GM18511 (cell line): ENCODE measurements at regions not wholly inside any gene's neighbourhood (a gene's known extent, or its start where the extent isn't known, plus 50 kb on each side); places are given as distances from the start of the nearest gene placed in this dataset.
"Not testable (repeated sequence)": the region's sequence is repeated elsewhere in the genome, so short reads cannot be mapped to it uniquely, and the experiment has no call there.

ENCODE experiments used
- ATAC-seq: cut with Tn5 transposase; IDR thresholded peaks from one replicate; pipeline ENCODE4 v1.9.1; 2021; ENCODE audit warnings: mild to moderate bottlenecking, moderate library complexity; ENCODE audit not compliant: unreplicated experiment

DNA sequence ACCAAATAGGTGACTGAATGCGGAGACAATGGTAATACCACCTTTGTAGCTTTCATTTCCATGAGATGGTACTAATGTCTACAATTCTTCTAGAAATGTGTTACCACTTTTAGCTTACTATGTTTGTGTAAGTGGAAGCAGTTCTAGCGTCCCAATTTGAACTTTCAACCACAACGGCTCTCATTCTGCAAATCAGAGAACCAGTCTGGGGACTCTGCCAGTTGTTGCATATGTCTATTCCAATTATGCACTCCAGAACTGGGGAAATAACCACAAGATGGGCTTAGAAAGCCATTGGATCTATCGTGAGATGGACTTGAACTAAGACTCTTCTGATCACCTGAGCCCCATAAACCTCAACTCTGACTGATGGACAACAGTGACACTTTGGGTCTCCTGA, 862.3 kb downstream of the SLITRK1 start:
- no peak for ATAC-seq

DNA sequence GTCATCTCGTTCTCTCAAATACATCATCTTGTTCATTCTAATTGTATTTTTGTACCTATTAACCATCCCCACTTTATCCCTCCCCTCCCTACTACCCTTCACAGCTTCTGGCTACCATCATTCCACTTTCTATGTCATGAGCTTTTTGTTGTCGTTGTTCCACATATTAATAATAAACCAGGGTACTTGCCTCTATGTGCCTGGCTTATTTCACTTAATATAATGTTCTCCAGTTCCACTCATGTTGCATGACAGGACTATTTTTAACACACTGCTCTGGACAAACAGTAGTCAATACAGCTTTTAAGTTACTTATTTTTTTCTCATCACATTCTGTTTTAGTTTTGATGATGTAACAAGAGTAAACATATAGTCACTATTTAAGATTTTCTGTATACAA, 872.3 kb downstream of the SLITRK1 start:
- no peak for ATAC-seq

DNA sequence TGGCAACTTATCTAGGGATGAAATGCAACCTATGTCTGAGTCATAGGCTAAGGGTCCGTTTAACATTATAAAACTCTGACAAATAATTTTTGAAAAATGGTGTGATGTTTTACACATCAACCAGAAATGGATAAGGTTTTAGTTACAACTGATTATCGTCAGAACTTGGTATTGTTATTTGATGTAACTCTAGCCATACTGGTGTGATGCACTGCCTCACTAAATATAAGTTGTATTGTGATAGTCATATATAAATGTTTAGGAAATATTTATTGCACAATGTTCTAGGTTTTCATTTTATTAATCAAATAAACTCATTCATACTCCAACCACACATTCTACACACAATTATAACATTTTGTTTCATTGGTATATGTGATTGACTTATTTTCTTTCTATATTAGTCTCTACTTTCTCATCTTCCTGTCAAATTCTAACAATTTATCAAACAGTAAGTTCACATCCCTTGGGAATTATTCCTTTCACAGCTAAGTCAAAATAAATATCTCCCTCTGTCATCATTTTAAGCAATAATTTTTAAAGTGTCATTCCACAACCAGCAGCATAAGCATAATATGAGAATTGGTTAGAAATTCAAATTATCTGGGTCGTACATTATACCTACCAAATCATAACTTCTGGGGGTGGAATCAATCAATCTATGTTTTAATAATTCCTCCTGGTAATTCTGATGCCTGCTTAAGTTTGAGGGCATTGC, 873.9 kb downstream of the SLITRK1 start:
- no peak for ATAC-seq

DNA sequence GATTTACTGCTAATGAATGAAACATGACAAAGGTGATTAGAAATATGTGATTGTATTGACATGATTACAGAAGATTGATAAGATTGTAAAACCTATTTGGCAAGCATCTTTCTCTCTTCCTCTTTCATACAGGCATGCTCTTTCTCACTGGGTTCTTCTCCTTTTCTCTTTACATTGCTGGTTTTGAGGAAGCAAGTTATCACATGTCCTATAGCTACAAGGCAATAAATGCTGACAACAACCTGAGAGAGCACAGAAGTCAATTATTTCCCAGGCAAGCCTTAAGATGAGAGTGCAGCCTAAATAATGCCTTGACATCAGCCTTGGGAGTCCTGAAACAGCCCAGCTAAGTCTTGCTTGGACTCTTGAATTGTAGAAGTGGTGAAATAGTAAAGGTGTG, 875.0 kb downstream of the SLITRK1 start:
- ATAC-seq: no peak

DNA sequence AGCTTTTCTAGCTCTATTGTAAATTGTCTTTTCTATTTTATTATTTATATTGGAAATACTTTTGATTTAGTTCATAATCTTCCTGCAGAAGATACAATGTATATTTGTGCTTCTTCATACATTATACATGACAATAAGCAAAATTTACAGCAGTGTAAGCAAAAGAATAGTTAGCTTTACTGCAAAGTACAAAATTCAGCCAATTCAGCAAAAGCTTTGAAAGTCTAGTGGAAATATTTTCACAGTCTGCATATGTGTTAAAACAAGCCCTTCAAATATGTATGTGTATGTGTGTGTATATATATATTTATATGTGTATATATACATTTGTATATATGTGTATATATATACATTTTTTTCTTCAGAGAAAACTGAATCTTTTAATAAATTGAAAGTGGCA, 879.1 kb downstream of the SLITRK1 start:
- no peak for ATAC-seq

DNA sequence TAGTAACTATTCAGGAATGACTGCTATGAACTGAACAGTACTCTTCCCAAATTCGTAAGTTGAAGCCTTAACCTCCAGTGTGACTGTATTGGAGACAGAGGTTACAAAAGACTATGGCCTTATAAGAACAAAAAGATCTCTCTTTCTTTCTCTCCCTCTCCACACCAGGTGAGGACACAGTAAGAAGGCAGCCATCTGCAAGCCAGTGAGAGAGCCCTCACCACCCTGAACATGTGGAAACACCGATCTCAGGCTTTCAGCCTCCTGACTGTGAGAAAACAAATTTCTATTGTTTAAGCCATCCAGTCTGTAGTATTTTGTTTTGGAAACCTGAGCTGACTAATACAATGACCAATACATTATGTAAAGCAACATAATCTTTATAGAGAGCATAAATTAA, 888.9 kb downstream of the SLITRK1 start:
- no peak for ATAC-seq

DNA sequence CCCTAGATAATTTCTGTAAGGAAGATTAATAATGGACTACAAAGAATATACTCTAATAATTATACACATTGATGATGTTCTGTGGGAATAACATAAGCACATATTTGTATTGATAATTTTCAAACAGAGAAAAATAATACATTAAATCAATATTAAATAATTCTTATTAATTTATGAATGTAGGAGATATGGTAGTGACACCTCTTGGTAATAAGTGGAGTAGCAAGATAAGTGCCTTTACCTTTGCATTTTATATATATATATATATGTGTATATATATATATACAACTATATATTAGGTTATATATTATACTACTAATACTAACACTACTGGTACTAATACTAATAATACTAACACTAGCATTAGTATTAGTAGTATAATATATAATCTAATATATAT, 905.8 kb downstream of the SLITRK1 start:
- no peak for ATAC-seq

DNA sequence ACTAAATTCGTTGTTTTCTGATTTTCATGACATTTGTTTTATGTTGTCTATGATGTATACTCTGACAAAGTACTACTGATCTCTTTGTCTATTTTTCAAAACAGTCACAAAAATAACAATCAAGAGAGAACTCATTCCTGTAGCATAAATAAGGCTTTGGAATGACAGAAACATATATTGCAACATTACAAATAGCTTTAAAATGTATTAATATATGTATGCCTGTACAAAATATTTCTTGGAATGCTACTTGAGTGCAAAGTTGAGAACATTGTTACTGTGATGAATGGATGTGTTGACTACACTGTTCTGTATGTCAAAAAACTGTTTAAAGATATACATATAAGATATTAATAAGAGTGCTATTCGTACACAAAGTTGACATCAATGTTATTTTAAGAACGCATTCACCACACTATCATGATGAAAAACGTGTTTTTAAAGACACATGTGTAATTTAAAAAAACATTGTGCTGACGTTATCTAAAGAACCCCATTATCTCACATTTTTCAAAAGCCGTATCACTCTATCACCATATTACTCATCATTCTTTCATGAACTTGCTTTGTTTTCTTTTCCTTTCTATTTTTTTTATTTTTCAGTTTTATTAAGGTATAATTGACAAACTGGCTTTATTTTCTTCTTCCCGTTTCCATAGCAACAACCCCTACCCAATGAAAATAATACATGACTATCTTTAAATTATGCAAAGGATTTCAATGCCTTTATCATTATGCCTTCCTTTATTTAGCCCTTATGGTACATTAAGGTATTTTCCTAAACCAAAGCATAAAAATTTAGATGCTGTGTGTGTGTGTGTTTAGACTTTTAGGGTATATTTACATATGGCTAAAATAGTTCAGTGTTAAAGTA, 918.8 kb downstream of the SLITRK1 start:
- no peak for ATAC-seq

DNA sequence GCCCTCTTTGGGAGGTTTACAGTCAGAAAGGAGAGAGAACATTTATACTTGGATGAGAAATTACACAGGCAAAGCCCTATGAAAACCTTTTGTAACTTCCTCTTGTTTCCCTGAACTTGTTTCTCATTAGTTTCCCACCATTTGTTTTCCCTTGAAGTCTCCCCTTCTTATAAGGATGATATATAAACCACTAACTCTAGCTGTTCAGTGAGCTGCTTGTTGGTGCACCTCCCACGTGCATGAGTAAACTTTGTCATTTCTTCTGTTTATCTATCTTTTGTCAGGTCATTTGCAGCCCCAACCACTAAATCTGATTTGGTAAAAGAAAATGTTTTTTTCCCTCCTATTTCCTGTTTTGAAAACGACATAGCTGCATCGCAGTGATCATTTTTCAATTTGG, 919.9 kb downstream of the SLITRK1 start:
- no peak for ATAC-seq

DNA sequence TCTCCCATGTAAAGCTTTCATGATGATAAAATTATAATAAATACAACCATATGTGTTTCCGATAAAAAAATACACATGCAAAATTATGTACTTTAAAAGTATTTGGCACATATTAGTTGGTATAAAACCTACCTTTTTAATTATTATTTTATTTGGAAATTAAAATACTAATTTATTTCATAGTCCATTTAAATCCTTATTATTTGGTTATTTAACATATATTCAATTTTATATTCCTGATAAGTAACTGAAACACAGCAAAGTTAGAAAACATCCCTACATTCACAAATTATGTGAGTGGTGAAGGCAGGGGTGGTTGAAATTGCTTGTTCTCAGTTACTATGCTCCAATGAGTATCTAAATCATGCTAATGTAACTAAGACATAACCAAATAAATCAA, 920.5 kb downstream of the SLITRK1 start:
- ATAC-seq: no peak

DNA sequence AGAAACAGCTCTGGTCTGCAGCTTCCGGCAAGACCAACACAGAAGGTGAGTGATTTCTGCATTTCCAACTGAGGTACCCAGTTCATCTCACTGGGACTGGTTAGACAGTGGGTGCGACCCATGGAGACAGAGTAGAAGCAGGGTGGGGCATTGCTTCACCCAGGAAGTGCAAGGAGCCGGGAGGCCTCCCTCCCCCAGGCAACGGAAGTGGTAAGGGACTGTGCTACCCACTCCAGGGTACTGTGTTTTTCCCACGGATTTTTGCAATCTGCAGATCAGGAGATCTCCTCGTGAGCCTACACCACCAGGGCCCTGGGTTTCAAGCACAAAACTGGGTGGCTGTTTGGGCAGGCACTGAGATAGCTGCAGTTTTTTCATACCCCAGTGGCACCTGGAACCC, 929.9 kb downstream of the SLITRK1 start:
- ATAC-seq: not testable (repeated sequence)

DNA sequence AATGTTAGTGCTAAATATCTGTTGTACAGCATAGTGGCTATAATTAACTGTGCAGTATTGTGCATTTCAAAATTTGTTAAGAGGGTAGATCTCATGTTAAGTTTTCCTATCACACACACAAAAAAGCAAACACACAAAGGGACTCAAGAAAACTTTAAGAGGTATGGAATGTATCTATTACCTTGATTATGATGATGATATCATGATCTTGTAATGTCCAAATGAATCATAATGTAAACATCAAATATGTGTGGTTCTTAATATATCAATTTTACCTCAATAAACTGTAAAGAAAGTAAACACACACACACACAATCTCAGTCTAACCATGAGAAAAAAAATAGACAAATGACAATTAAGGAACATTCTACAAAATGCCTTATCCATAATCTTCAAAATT, 934.6 kb downstream of the SLITRK1 start:
- ATAC-seq: no peak

DNA sequence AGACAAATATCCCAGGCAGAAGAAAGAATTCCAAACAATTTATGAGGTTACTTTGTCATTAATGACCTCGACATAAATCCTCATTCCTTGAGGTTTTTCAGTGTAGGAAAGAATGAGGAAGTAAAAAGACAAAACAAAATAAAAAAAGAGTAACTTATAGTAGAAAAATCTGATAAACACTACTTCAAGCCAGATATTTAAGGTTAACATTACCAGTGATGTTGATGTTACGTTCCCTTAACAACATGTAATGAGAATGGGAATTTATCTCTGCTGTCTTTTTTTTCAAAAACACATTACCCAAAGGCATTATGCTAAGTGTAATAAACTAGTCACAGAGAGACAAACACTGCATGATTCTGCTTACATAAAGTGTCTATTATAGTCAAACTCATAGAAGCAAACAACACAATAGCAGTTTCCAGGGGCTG, 935.1 kb downstream of the SLITRK1 start:
- ATAC-seq: no peak

DNA sequence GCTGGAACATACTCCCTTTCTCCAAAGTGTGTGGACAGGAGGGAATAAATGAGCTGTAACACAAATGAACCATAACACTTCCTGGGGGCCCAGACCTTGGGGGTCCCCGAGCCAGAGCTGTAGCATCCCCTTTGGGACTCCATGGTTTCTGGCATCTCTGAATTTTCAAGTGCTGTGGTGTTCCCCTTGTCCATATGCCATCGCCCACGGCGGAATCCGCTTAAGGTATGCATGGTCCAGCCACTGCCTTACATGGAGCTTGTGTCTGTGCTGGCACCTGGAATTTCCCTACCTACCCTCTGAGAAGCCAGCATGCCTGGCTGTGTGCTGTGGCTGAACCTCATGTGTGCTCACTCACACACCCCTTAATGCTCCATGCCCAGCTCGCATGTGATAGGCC, 943.6 kb downstream of the SLITRK1 start:
- no peak for ATAC-seq

DNA sequence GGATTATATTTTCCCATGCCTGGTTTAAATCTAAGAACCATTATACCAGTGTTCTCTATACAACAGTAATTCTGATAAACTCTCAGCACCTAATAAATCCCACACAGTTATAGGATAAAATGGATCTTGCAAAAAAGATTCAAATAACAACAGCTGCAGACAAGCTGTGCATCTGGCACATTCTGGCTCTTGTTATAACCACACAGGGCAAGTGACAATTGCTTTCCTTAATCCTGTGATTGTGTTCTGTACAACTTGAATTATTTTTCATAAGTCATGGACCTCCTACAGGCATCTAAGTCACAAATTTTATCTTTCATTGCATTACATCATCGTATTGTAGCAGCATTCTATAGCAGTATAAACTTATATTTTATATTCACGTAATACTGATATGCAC, 948.3 kb downstream of the SLITRK1 start:
- ATAC-seq: no peak

DNA sequence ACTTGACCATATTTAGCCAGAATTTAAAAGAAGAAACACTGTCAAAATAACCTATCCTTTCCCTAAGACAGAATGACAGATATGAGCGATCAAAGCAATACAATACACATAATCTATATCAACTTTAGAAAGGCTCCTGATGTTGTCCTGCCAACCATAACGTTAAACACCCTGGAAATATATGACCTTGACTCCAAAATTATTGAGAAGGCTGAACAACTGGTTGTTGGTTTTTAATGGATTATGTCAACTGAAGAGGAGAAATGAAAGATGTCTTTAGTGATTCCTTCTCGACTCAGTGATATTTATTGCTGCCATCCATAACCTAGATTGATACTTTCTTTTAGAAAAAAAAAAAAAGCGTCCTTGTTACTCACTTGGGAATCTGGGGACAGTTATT, 957.2 kb downstream of the SLITRK1 start:
- no peak for ATAC-seq

DNA sequence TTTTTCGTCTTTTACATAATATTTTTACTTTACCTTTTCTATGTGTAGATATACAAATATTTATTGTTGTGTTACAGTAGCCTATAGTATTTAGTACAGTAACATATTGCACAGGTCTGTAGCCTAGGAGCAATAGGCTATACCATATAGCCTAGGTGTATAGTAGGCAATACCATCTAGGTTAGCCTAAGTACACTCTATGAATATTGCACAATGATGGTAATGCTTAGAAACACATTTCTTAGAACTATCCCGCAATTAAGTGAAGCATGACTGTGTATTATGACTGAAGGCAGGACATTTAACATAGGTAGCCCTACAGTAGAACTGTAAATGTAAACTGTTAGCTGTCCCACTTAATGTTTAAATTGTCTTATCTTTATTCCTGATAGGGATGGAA, 964.3 kb downstream of the SLITRK1 start:
- no peak for ATAC-seq

DNA sequence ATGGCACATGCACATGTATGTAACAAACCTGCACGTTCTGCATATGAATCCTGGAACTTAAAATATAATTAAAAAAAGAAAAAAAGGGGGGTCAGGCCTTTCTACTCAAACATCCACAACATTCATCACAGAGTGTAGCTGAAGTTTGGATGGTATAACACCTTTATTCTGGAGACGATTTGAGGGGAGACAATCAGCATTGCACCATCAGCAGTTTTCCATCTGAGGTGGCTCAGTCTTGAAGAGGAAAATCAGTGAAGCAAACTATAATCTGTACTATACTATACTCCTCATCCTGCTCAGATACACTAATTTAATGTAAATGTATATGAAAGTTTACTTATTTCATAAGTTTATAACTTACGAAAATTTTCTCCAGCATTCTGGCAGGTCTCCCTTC, 969.7 kb downstream of the SLITRK1 start:
- ATAC-seq: no peak

DNA sequence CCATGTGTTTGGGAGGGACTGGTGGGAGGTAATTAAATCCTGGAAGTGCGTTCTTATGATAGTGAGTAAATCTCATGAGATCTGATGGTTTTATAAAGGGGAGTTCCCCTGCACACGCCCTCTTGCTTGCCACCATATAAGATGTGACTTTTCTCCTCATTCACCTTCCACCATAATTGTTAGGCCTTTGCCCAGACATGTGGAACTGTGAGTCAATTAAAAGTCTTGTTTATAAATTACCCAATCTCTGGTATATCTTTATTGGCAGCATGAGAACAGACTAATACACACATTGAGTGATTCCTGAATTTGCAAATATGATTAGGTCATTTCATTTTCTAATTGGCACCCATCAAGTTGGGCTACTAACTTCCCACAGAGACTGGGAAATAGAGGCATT, 977.2 kb downstream of the SLITRK1 start:
- ATAC-seq: no peak

DNA sequence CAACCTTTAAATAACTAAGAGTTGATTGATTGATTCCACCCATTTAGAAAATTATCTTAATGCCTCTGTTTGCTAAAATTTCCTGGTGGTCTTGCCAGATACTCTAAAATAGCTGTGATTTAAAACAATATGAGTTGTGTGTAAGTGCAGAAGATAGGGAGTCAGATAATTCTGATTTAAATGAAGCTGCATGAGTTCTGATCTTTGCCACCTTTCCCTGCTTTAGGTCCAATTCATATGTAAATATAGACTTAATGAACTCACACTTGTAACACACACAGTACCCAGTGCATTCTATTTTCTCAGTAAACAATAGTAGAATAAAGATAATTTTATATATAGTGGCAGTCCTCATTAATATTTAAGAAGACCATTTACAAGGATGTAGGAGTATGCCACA, 981.8 kb downstream of the SLITRK1 start:
- no peak for ATAC-seq

DNA sequence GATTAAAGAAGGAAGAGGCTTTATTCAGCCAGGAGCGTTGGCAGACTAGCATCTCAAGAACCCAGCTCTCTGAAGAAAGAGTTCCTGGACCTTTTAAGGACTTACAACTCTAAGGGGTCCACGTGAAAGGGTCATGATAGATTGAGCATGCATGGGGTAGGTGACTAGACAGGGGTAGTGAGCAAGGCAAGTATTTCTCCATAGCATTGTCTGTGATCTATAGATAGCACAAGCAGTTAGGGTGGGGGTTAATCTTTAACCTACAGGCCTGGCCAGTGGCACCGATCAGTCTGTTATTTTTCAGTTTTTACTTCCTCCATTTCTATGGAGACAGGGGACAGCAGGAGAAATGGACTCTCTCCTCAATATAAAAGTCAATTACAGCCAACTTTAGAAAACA, 983.7 kb downstream of the SLITRK1 start:
- ATAC-seq: no peak

DNA sequence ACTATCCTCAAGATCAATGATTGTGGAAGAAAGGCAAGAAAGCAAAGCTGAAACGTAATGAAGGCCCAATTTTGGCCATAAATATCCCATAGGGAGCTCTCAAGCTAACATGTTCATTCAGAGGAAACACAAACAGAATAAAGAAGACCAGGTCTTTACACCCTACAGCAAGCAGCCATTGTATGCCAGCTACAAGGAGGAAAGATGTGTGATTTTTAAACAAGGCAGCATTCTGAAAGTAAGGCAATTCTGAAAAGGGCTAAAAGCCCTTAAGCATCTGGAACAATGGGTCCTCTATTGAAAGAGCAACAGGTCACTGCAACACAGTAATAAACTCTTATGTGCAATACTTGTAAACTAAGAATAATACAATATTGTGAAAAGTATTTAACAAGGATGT, 1002.4 kb downstream of the SLITRK1 start:
- ATAC-seq: no peak
